Stimulated activated CD8-positive, alpha-beta memory T cell treated with anti-CD3 and anti-CD28 coated beads, Interleukin-7, amount 100 ng/mL, for 48 hours (primary cell): ENCODE measurements at regions not wholly inside any gene's neighbourhood (a gene's known extent, or its start where the extent isn't known, plus 50 kb on each side); places are given as distances from the start of the nearest gene placed in this dataset.

Experiments
- DNase-seq, 2 donors: peaks; one replicate each; pipeline ENCODE4 v3.0.0-alpha.2; 2020; ENCODE audit warnings: low read depth in 1 of 2; ENCODE audit errors: extremely low read depth in 1 of 2

DNA sequence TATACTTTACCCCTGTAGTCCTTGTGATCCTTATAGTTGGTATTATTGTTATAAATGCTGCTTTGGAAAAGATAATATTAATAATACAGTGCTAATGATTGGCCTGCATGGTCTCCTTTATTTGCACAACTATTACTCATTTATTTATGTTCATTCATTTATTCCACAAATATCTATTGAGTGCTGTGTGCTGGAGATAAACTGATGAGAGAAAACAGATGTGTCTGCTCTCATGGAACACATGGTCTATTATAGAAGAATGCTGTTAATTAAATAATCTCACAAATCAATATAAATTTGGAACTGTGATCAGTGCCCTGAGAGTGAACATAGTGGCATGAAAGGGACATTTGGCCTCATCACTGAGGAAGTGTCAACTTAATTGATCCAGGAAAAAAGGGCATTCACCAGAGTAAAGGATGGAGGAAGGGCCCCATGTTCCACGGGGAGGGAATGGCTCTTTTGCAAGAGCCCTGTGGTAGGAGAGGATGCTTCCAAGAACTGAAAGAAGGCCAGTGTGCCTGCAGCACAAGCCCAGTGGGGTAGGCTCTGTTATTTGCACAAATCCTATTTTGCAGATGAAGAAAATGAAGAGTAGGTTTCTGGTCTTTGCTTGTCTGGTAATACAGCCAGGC lies 91.5 kb upstream of the STK39 start:
- DNase-seq, result no peak

- no peak for DNase-seq
These were observed 93.5 kb upstream of the STK39 start for GRCh38 chr2:168340931-168341330.

GRCh38 chr2:168343586-168343985 lies 96.2 kb upstream of the STK39 start:
- DNase-seq, result no peak

DNA sequence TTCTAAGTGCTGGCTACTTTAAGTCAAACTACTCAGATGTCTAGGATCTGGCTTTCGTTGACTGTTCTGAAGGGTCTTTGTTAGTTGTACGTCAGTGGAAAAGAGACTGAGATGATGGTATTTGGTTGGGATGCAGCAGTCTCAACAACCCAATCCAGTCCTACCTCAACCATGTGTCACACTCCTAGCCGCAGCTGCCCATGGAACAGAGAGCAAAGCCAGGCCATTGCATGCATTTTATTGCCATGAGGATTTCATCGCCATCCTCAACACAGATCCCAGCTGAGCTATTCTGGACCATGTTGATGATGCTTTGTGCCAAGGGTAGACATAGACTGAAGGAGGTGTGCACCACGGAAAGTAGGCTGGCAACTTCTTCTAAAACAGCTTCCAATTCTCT lies 97.3 kb upstream of the STK39 start:
- no peak for DNase-seq

- DNase-seq, result no peak
These were observed 98.2 kb upstream of the STK39 start for GRCh38 chr2:168345601-168346000.

GRCh38 chr2:168346725-168347477 lies 99.5 kb upstream of the STK39 start:
- DNase-seq, result peak in 1 of 2 donors; percentile 20

GRCh38 chr2:168348076-168348475 lies 100.7 kb upstream of the STK39 start:
- DNase-seq, result no peak

GRCh38 chr2:168350380-168350779 lies 103.0 kb upstream of the STK39 start:
- no peak for DNase-seq

DNA sequence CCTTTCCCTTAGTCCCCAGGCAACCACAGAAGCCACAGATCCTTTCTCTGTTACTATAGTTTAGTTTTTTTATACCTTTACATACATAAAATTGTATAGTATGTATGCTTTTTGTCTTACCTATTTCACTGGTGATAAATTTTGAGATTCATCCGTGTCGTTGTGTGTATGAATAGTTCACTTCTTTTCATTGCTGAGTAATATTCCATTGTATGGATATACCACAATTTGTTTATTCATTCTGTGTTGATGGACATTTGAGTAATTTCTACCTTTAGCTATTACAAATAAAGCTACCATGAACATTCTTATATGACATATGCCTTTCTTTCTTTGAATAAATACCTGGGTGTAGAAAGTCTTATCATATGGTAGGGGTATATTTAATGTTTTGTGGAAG lies 102.8 kb upstream of the CERS6 start:
- no peak for DNase-seq

- DNase-seq, result no peak
These were observed 101.6 kb upstream of the CERS6 start for GRCh38 chr2:168354499-168354898.

DNA sequence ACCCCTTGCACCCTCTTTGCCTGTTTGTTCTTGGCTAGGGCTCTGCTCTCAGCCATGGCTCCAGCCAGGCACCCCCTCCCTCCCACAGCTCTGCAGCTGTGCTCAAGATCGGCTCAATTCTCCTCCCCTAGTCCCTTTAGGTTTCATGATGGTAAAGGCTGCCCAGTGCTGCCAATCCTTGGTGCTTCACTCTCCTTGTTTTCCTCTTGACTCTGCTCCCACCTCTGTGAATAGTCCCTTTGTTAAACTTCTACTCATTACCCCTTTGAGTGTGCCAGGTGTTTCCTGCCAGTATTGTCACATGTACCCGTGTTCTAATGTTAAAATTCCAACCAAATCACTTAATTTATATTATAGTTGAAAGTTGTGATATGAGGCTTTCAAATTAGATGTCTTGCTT lies 101.0 kb upstream of the CERS6 start:
- DNase-seq, result no peak

GRCh38 chr2:168355779-168356476 lies 100.1 kb upstream of the CERS6 start:
- DNase-seq, result no peak

DNA sequence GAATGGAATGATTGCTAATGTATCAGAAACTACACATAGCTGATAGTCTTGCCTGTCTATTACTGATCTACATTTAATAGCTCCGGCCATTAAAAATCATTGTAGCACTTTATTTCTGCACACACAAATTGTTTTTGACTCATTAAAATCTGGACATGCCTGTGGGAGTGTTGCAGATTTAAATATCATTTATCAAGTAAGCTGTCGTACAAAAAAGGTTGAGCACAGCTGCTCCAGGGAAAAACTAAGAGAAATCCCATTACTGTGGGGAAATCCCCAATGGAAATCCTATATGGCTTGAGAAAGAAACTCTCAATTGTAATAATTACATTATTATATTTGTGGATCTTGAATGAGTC lies 99.6 kb upstream of the CERS6 start:
- DNase-seq, result no peak

DNA sequence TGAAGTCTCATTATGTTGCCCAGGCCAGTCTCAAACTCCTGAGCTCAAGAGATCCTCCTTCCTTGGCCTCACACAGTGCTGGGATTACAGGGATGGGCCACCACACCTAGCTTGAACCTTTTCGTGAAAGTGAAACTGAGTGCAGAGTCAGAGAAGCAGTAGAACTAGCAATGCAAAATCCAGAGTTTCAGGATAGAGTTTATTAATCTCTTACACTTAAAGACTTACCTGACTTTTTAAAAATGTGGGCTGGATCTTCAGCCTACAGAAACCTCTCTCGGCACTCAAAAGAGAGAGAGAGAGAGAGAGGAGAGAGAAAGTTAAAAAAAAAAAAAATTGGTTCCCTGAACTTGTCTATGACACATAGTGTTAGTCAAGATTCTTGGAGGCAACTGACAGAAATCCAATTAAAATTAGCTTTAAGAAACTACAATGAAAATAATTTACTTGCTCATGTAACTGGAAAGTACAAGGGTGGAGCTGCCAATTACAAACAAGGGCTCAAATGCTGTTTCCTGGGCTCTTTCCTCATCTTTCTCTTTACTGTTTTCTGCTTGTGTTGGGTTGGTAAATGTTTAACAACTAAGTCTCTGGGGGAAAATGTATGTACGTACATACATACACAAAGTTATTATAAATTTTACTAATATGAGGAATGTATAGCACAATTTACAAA lies 98.1 kb upstream of the CERS6 start:
- DNase-seq, result no peak

DNA sequence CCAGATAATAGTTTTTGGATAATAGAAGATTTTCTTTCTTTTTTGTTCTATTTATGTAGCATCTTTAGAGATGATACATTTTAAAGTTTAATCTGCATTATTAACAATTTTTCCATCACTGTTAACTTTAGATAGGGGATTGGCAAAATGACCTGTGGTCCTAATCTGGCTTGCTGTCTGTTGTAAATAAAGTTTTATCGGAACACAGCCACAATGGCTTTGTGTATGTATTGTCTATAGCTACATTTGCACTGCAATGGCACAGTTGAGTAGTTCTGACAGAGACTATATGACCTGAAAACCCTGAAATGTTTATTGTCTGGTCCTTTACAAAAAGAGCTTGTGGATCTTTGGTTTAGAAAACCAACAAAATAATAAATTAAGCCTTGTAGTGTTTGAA lies 97.0 kb upstream of the CERS6 start:
- DNase-seq, result no peak

- DNase-seq, result no peak
These were observed 92.6 kb upstream of the CERS6 start for GRCh38 chr2:168363347-168364092.

- DNase-seq, result no peak
These were observed 90.9 kb upstream of the CERS6 start for GRCh38 chr2:168365094-168365621.

DNA sequence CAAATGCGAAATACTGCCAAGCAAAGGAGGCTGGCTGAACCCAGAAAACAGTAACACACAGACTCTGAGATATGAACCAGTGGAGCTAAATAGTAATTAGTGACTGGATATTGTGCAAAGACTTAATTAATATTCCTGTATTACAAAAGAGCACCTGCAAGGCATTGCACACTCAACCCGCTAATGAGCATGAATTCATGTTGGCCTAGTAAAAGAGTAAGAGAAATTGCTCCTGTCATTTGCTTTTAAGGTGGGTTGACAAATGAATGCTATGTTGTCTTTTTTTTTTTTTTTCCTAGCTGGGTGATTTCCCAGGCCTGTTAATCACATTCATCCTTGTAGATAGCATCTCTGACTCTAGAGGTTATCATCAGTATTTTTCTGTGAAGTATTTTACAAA lies 87.0 kb upstream of the CERS6 start:
- no peak for DNase-seq

- no peak for DNase-seq
These were observed 84.6 kb upstream of the CERS6 start for GRCh38 chr2:168371273-168372019.

GRCh38 chr2:168373468-168373867 lies 82.6 kb upstream of the CERS6 start:
- DNase-seq, result no peak
